T-cell (primary cell): ENCODE measurements at regions not wholly inside any gene's neighbourhood (a gene's known extent, or its start where the extent isn't known, plus 50 kb on each side); places are given as distances from the start of the nearest gene placed in this dataset.

ENCODE experiments used
- ATAC-seq, 4 experiments: fragments of 200-7000 bp in 3 of 4; fragments of 150-1000 bp in 1 of 4; cut with Tn5 transposase; replicated peaks in 1 of 4; 1 replicate in 3 of 4; 2 replicates in 1 of 4; pipeline ENCODE4 v1.10.0; 2021; ENCODE audit warnings: moderate library complexity in 3 of 4, mild to moderate bottlenecking in 2 of 4, moderate number of reproducible peaks in 1 of 4
- CTCF ChIA-PET, 2 donors: fragments of 300-600 bp; sonication (Branson Sonifier 250); formaldehyde crosslinking; loops; one replicate each; lab custom pipeline; 2022; ENCODE audit warnings: antibody characterized with exemption in 2 of 2; lab: Charles Lee
- POLR2A ChIA-PET, 2 donors: fragments of 300-600 bp; sonication (Branson Sonifier 250); formaldehyde crosslinking; loops; one replicate each; lab custom pipeline; 2022; ENCODE audit warnings: antibody characterized with exemption in 2 of 2; lab: Charles Lee
- DNase-seq, 35 experiments: peaks; one replicate each; pipeline versions ENCODE4 v3.0.0 to v3.0.0-alpha.2; 2013 to 2023
- H3K27ac ChIP-seq: one replicate; pipeline ENCODE4 v1.5.1; 2013; ENCODE audit warnings: low read length
- H3K27me3 ChIP-seq, 2 experiments: replicated peaks in 1 of 2; 1 replicate in 1 of 2; 2 replicates in 1 of 2; pipeline versions ENCODE4 v1.6.1 to v1.7.0; 2013; ENCODE audit warnings: low read length in 1 of 2, mixed read lengths in 1 of 2; ENCODE audit not compliant: control insufficient read depth in 2 of 2, insufficient read depth in 2 of 2; ENCODE audit errors: extremely low read depth in 1 of 2
- H3K36me3 ChIP-seq, 2 donors: 1 replicate in 1 of 2; 2 replicates in 1 of 2; pipeline versions ENCODE4 v1.6.1 to v1.7.0; 2013; ENCODE audit warnings: low read length in 1 of 2; ENCODE audit not compliant: control insufficient read depth in 2 of 2, insufficient read depth in 1 of 2; ENCODE audit errors: extremely low read depth in 1 of 2
- H3K4me1 ChIP-seq, 2 experiments: 1 replicate in 1 of 2; 2 replicates in 1 of 2; pipeline versions ENCODE4 v1.6.1 to v1.7.0; 2013; ENCODE audit warnings: low read length in 2 of 2, mixed read lengths in 1 of 2; ENCODE audit not compliant: insufficient read depth in 2 of 2, control insufficient read depth in 1 of 2; ENCODE audit errors: extremely low read depth in 1 of 2
- H3K4me3 ChIP-seq, 2 donors: 1 replicate in 1 of 2; 2 replicates in 1 of 2; pipeline versions ENCODE4 v1.5.1 to v1.7.0; 2013; ENCODE audit warnings: mild to moderate bottlenecking in 2 of 2, low read length in 1 of 2, moderate library complexity in 1 of 2; ENCODE audit not compliant: control insufficient read depth in 1 of 2; ENCODE audit errors: extremely low read depth in 1 of 2
- H3K9me3 ChIP-seq: 2 replicates; pipeline ENCODE4 v1.7.0; 2013
- H3K27ac Mint-ChIP-seq, 2 donors: one replicate each; pipeline ENCODE4 v1.8.0; 2020 to 2021; ENCODE audit warnings: mild to moderate bottlenecking in 2 of 2, mixed read lengths in 2 of 2
- H3K27me3 Mint-ChIP-seq, 2 donors: one replicate each; pipeline ENCODE4 v1.8.0; 2021 to 2022; ENCODE audit warnings: mixed read lengths in 2 of 2
- H3K36me3 Mint-ChIP-seq: one replicate; pipeline ENCODE4 v1.8.0; 2021; ENCODE audit warnings: mixed read lengths
- H3K4me1 Mint-ChIP-seq, 3 donors: one replicate each; pipeline ENCODE4 v1.8.0; 2020 to 2022; ENCODE audit warnings: mixed read lengths in 3 of 3, mild to moderate bottlenecking in 1 of 3
- H3K4me3 Mint-ChIP-seq, 3 donors: one replicate each; pipeline ENCODE4 v1.8.0; 2020 to 2022; ENCODE audit warnings: mild to moderate bottlenecking in 3 of 3, mixed read lengths in 3 of 3, moderate library complexity in 3 of 3
- H3K9me3 Mint-ChIP-seq, 3 donors: one replicate each; pipeline ENCODE4 v1.8.0; 2020 to 2022; ENCODE audit warnings: mixed read lengths in 3 of 3
- WGBS: methylation state at CpG from one replicate; pipeline ENCODE4 v1.1.5; 2013; ENCODE audit warnings: missing lambda C conversion rate; ENCODE audit not compliant: insufficient coverage; 5-methylcytosine and 5-hydroxymethylcytosine counted together

DNA sequence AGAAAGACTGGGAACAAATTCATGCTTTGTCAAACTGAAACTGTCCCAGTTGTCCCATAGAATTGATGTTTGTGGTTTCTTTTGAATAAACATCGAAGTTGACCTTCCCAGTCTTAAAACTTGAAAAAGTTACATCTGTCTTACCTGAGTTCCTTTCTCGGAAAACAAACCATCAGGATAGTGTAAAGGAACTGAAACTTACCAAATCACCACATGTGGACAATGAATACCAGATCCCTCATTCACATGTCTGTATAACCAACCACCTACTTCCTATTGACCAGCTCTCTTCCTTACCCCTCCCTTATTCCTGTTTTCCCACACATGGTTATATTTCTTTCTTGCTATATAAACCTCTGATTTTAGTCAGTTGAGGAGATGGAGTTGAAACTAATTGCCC is 791.7 kb upstream of the PCDH20 start:
- no CpG with 5 or more reads among the region's 2 CpGs for WGBS
- H3K36me3 Mint-ChIP-seq: no peaks in the 10 kb centered on the region
- H3K36me3 ChIP-seq: no peaks in the 10 kb centered on the region
- POLR2A ChIA-PET: interaction anchor here in 1 of 2 donors (0.5 kb wide), 1 partner anchor 1473 kb away, joined by 3 read pairs; no protein-coding TSS in a partner anchor
- H3K27ac Mint-ChIP-seq: no peak overlapping the region
- no peaks in the 10 kb centered on the region for H3K4me1 Mint-ChIP-seq
- no peaks in the 10 kb centered on the region for H3K9me3 ChIP-seq
- no peak overlapping the region for H3K4me3 Mint-ChIP-seq
- DNase-seq (no peak), ATAC-seq (no peak)
- no peaks in the 10 kb centered on the region for H3K27me3 ChIP-seq
- CTCF ChIA-PET: interaction anchor here in 1 of 2 donors (0.6 kb wide), 1 partner anchor 162 kb away, joined by 3 read pairs; no protein-coding TSS in a partner anchor
- no peak overlapping the region for H3K27ac ChIP-seq
- H3K27me3 Mint-ChIP-seq: no peaks in the 10 kb centered on the region
- peaks cover 19 to 27% (median 25%) of the 10 kb centered on the region in 3 donors for H3K9me3 Mint-ChIP-seq
- H3K4me3 ChIP-seq: no peak overlapping the region
- H3K4me1 ChIP-seq: no peaks in the 10 kb centered on the region

DNA sequence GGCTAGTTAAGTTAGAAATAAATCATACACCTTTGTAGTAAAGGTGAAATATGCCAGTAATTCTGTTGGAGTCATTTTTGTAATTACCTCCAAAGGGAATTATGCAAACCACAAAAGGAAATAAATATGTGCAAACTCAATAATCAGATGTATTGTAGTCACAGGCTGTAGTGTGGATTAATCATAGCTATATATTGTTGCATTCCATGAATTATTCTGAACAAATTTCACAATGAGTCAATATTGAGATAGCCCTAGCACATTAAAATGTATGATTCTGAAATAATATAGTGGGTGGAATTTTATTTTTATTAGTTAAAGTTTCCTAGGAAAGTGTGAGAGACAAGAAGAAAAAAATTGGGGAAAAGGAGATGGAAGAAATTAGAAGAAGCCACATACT is 790.5 kb upstream of the PCDH20 start:
- no peaks in the 10 kb centered on the region for H3K27me3 Mint-ChIP-seq

DNA sequence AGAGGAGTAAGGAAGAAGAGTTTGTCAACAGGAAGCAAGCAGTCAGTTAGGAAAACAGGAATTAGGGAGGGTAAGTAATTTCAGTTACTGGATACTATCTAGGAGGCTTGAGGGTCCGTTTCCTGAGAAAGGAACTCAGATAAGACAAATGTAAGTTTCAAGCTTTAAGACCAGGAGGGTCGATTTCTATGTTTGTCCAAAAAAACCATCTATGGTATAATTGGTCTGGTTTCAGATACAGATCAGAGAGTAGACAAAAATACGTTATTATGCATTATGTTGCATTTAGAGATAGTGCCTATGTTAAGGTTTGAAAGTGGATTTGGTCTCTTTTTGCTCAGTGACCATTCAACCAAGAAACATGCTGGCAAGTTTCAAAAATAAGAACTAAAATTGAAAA is 789.6 kb upstream of the PCDH20 start:
- DNase-seq (no peak), ATAC-seq (no peak)
- 17% methylated on average over 1 of the region's 3 CpGs for WGBS
- ChIA-PET CTCF (no interaction called here), POLR2A (interaction anchor here in 1 of 2 donors (0.6 kb wide), 1 partner anchor 560 kb away, joined by 3 read pairs; no protein-coding TSS in a partner anchor)
- no peaks in the 10 kb centered on the region for H3K9me3 ChIP-seq
- H3K27me3 ChIP-seq: no peaks in the 10 kb centered on the region
- Mint-ChIP-seq H3K27ac (no peak overlapping the region), H3K4me1 (no peaks in the 10 kb centered on the region), H3K27me3 (no peaks in the 10 kb centered on the region), H3K4me3 (no peak overlapping the region), H3K36me3 (no peaks in the 10 kb centered on the region), H3K9me3 (peaks cover 24 to 38% (median 28%) of the 10 kb centered on the region in 3 donors)
- H3K4me3 ChIP-seq: no peak overlapping the region
- no peaks in the 10 kb centered on the region for H3K36me3 ChIP-seq
- no peaks in the 10 kb centered on the region for H3K4me1 ChIP-seq
- no peak overlapping the region for H3K27ac ChIP-seq

More for the DNA sequence above, 790.5 kb upstream of the PCDH20 start:
- no peaks in the 10 kb centered on the region for H3K4me1 ChIP-seq
- Mint-ChIP-seq H3K27ac (no peak overlapping the region), H3K4me3 (no peak overlapping the region), H3K4me1 (no peaks in the 10 kb centered on the region), H3K9me3 (peaks cover 19 to 31% (median 25%) of the 10 kb centered on the region in 3 donors), H3K36me3 (no peaks in the 10 kb centered on the region)
- no peak for DNase-seq
- CTCF ChIA-PET: no interaction called here
- no peaks in the 10 kb centered on the region for H3K36me3 ChIP-seq
- H3K9me3 ChIP-seq: no peaks in the 10 kb centered on the region
- no peak for ATAC-seq
- no peak overlapping the region for H3K4me3 ChIP-seq
- POLR2A ChIA-PET: no interaction called here
- no peaks in the 10 kb centered on the region for H3K27me3 ChIP-seq
- no peak overlapping the region for H3K27ac ChIP-seq

DNA sequence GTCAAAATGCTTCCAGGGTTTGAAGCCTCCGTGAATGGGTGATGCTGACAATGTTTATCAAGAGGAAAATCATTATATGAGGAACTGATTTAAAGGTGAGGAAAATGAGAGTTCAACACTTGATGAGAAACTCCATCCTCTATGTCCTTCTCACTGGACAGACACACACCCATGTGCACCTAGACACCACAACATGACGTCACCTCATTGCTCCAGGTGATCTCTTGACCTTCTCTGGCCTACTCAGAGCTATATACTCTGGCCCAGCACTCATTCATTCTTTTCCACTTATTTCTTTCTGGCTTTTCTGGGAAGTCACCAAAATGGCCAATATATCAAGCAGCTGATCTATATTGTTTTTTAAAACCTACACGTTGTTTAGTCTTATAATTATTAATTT is 778.7 kb upstream of the PCDH20 start:
- Histone ChIP-seq H3K36me3 (no peaks in the 10 kb centered on the region), H3K9me3 (no peaks in the 10 kb centered on the region), H3K4me3 (no peak overlapping the region), H3K27me3 (no peaks in the 10 kb centered on the region), H3K4me1 (no peaks in the 10 kb centered on the region), H3K27ac (no peak overlapping the region)
- POLR2A ChIA-PET: no interaction called here
- Mint-ChIP-seq H3K27me3 (no peaks in the 10 kb centered on the region), H3K4me3 (no peak overlapping the region), H3K9me3 (peaks cover 6 to 18% (median 13%) of the 10 kb centered on the region in 3 donors), H3K27ac (no peak overlapping the region), H3K36me3 (no peaks in the 10 kb centered on the region), H3K4me1 (no peaks in the 10 kb centered on the region)
- no peak for DNase-seq
- CTCF ChIA-PET: no interaction called here
- no peak for ATAC-seq
- WGBS: 75% methylated on average over 1 of the region's 3 CpGs

GRCh38 chr13:62193919-62194318 is 778.3 kb upstream of the PCDH20 start:
- Histone ChIP-seq H3K4me3 (no peak overlapping the region), H3K4me1 (no peaks in the 10 kb centered on the region), H3K36me3 (no peaks in the 10 kb centered on the region), H3K27me3 (no peaks in the 10 kb centered on the region), H3K9me3 (no peaks in the 10 kb centered on the region), H3K27ac (no peak overlapping the region)
- no peak for DNase-seq
- H3K27me3 Mint-ChIP-seq: no peaks in the 10 kb centered on the region
- no peak overlapping the region for H3K27ac Mint-ChIP-seq
- POLR2A ChIA-PET: no interaction called here
- H3K9me3 Mint-ChIP-seq: peaks cover 6 to 18% (median 13%) of the 10 kb centered on the region in 3 donors
- H3K4me3 Mint-ChIP-seq: no peak overlapping the region
- CTCF ChIA-PET: no interaction called here
- ATAC-seq: no peak
- WGBS: 89% methylated on average over 1 of the region's 2 CpGs
- no peaks in the 10 kb centered on the region for H3K4me1 Mint-ChIP-seq
- no peaks in the 10 kb centered on the region for H3K36me3 Mint-ChIP-seq

GRCh38 chr13:62185631-62186255 is 770.1 kb upstream of the PCDH20 start:
- ATAC-seq (no peak), DNase-seq (no peak)
- H3K27ac Mint-ChIP-seq: no peak overlapping the region
- Histone ChIP-seq H3K36me3 (no peaks in the 10 kb centered on the region), H3K27me3 (no peaks in the 10 kb centered on the region), H3K4me3 (no peak overlapping the region), H3K27ac (no peak overlapping the region), H3K9me3 (no peaks in the 10 kb centered on the region), H3K4me1 (no peaks in the 10 kb centered on the region)
- no peak overlapping the region for H3K4me3 Mint-ChIP-seq
- CTCF ChIA-PET: no interaction called here
- H3K9me3 Mint-ChIP-seq: peaks cover 0 to 12% (median 9%) of the 10 kb centered on the region in 3 donors
- POLR2A ChIA-PET: no interaction called here
- H3K27me3 Mint-ChIP-seq: no peaks in the 10 kb centered on the region
- no CpG with 5 or more reads among the region's 1 CpG for WGBS
- H3K36me3 Mint-ChIP-seq: no peaks in the 10 kb centered on the region
- no peaks in the 10 kb centered on the region for H3K4me1 Mint-ChIP-seq
